Liver (tissue), 3 donors: ENCODE measurements at regions not wholly inside any gene's neighbourhood (a gene's known extent, or its start where the extent isn't known, plus 50 kb on each side); places are given as distances from the start of the nearest gene placed in this dataset.

Experiments
- RAD21 ChIP-seq, 2 donors: IDR thresholded peaks; 2 replicates each; pipeline ENCODE4 v1.6.1; 2016; ENCODE audit warnings: antibody characterized with exemption in 2 of 2, mild to moderate bottlenecking in 2 of 2
- YY1 ChIP-seq: IDR thresholded peaks from 2 replicates; pipeline ENCODE4 v1.6.1; 2016; ENCODE audit warnings: antibody characterized with exemption, mild to moderate bottlenecking
- TF ChIP-seq, protein P1 (sequence below): fragments of 150-350 bp; IDR thresholded peaks from 2 replicates; pipeline ENCODE4 v1.5.1; 2017; ENCODE audit warnings: improper control_type of control experiment, low read depth, low read length; ENCODE audit not compliant: missing input control
- TF ChIP-seq, protein P2 (sequence below): IDR thresholded peaks from 2 replicates; pipeline ENCODE4 v1.6.1; 2016; ENCODE audit warnings: antibody characterized with exemption
- TF ChIP-seq, protein P3 (sequence below): IDR thresholded peaks from 2 replicates; pipeline ENCODE4 v1.6.1; 2016; ENCODE audit warnings: antibody characterized with exemption
- donor health status: healthy.
- donor health status: healthy.

DNA sequence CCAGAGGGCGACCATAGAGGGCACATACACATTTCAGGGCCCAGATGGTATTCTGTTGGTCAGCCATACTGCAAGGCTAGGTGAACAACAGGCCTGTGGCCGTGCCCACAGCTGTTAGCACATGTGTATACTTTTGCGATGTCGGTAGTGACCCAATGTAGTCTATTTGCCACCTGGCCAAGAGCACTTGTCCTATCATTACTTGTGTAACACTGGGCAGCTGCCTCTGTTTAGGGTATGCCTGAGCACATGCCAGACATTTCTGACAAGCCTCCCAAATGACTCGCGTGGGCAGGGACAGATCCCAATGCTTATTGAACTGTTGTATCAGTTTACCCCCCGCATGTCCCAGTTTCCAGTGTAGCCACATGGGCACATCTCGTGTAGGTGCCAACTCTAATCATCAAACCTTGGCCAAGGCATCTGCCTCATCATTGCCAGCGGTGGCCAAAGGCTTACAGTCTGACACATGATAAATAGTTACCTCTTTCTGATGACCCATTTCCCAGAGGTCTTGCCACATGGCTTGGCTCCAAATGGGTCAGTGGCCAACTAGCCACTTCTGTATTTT lies 74.4 kb upstream of the FBXL4 start:
- TF ChIP-seq RAD21 (IDR thresholded peaks at IDR 0.05), result no peak
- TF ChIP-seq, protein P1, sequence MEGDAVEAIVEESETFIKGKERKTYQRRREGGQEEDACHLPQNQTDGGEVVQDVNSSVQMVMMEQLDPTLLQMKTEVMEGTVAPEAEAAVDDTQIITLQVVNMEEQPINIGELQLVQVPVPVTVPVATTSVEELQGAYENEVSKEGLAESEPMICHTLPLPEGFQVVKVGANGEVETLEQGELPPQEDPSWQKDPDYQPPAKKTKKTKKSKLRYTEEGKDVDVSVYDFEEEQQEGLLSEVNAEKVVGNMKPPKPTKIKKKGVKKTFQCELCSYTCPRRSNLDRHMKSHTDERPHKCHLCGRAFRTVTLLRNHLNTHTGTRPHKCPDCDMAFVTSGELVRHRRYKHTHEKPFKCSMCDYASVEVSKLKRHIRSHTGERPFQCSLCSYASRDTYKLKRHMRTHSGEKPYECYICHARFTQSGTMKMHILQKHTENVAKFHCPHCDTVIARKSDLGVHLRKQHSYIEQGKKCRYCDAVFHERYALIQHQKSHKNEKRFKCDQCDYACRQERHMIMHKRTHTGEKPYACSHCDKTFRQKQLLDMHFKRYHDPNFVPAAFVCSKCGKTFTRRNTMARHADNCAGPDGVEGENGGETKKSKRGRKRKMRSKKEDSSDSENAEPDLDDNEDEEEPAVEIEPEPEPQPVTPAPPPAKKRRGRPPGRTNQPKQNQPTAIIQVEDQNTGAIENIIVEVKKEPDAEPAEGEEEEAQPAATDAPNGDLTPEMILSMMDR, result no peak
- TF ChIP-seq, protein P2, sequence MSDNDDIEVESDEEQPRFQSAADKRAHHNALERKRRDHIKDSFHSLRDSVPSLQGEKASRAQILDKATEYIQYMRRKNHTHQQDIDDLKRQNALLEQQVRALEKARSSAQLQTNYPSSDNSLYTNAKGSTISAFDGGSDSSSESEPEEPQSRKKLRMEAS, result no peak
- TF ChIP-seq, protein P3, sequence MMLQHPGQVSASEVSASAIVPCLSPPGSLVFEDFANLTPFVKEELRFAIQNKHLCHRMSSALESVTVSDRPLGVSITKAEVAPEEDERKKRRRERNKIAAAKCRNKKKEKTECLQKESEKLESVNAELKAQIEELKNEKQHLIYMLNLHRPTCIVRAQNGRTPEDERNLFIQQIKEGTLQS, result no peak
- no peak for TF ChIP-seq YY1
